ENCODE measurements at regions not wholly inside any gene's neighbourhood (a gene's known extent, or its start where the extent isn't known, plus 50 kb on each side); places are given as distances from the start of the nearest gene placed in this dataset.

DNA sequence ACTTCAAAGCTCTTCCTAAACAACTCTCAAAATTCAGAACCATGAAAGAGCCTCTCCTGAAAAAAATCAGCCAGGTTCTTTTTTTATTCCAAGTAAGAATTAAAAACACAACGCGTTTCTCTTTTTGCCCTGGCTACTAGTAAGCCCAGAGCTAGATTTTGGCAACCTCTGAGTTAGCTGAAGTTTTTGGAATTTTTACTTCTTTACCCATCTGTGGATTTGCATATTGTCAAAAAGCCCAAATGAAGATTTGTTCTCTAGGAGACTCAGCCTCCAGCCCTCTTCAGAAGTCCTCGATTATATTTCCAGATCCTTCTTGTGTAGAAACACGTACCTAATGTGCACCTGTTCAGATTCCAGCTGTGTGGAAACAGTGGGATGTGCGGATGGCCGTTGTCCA is 517.9 kb downstream of the TBC1D22A start:
- TF ChIP-seq, protein P1, sequence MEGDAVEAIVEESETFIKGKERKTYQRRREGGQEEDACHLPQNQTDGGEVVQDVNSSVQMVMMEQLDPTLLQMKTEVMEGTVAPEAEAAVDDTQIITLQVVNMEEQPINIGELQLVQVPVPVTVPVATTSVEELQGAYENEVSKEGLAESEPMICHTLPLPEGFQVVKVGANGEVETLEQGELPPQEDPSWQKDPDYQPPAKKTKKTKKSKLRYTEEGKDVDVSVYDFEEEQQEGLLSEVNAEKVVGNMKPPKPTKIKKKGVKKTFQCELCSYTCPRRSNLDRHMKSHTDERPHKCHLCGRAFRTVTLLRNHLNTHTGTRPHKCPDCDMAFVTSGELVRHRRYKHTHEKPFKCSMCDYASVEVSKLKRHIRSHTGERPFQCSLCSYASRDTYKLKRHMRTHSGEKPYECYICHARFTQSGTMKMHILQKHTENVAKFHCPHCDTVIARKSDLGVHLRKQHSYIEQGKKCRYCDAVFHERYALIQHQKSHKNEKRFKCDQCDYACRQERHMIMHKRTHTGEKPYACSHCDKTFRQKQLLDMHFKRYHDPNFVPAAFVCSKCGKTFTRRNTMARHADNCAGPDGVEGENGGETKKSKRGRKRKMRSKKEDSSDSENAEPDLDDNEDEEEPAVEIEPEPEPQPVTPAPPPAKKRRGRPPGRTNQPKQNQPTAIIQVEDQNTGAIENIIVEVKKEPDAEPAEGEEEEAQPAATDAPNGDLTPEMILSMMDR (IDR thresholded peaks at IDR 0.05) = no peak
- TF ChIP-seq POLR2AphosphoS5 (IDR thresholded peaks at IDR 0.05) = no peak
- TF ChIP-seq POLR2A (IDR thresholded peaks at IDR 0.05) = no peak
